Upper lobe of right lung (tissue), 1 donor: ENCODE measurements at regions not wholly inside any gene's neighbourhood (a gene's known extent, or its start where the extent isn't known, plus 50 kb on each side); places are given as distances from the start of the nearest gene placed in this dataset.
"Not testable (repeated sequence)": the region's sequence is repeated elsewhere in the genome, so short reads cannot be mapped to it uniquely, and the experiment has no call there.

Experiments used
- ATAC-seq: fragments of 200-7000 bp; cut with Tn5 transposase; one replicate; pipeline ENCODE4 v1.9.1; 2020; ENCODE audit warnings: mild to moderate bottlenecking, moderate library complexity
- DNase-seq: peaks from one replicate; pipeline ENCODE4 v3.0.0-alpha.2; 2020
- H3K27ac ChIP-seq: fragments of 200-600 bp; one replicate; pipeline ENCODE4 v1.8.0; 2022
- H3K27me3 ChIP-seq: fragments of 200-600 bp; one replicate; pipeline ENCODE4 v1.8.0; 2022; ENCODE audit warnings: mild to moderate bottlenecking
- H3K36me3 ChIP-seq: fragments of 200-600 bp; one replicate; pipeline ENCODE4 v1.8.0; 2022
- H3K4me1 ChIP-seq: fragments of 200-600 bp; one replicate; pipeline ENCODE4 v1.8.0; 2022
- H3K4me3 ChIP-seq: fragments of 200-600 bp; one replicate; pipeline ENCODE4 v1.8.0; 2022; ENCODE audit warnings: mild to moderate bottlenecking
- H3K9me3 ChIP-seq: fragments of 200-600 bp; one replicate; pipeline ENCODE4 v1.8.0; 2022
- intact Hi-C: fragments of 100-400 bp; cut with DNase I; formaldehyde crosslinking; loops from one replicate; pipeline ENCODE4 v1.11.0; 2022
- TF ChIP-seq, protein P1 (sequence below): fragments of 200-600 bp; IDR thresholded peaks from one replicate; pipeline ENCODE4 v1.8.0; 2022; ENCODE audit warnings: antibody characterized with exemption
- donor health status: DM: no; HTN: yes; CAD: no; lungs with severe emphysema.

DNA sequence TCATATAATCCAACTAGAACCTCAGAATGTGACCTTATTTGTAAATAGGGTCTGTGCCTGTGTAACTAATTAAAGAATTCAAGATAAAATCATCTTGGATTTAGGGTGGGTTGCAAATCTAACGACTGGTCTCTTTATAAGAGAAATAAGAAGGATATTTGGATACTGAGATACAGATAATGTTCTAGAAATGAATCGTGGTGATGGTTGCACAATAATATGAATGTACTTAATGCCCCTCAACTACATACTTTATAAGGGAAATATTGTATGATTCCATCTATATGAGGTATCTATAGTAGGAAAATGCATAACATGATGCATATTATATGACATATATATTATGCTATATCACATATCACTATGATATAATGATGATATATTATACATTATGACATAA lies 265.7 kb downstream of the SEMA3D start:
- H3K27me3 ChIP-seq: no peaks in the 10 kb centered on the region
- DNase-seq (no peak), ATAC-seq (no peak)
- no peaks in the 10 kb centered on the region for H3K36me3 ChIP-seq
- H3K4me3 ChIP-seq: no peak overlapping the region
- no peaks in the 10 kb centered on the region for H3K4me1 ChIP-seq
- no peaks in the 10 kb centered on the region for H3K9me3 ChIP-seq
- TF ChIP-seq, protein P1, sequence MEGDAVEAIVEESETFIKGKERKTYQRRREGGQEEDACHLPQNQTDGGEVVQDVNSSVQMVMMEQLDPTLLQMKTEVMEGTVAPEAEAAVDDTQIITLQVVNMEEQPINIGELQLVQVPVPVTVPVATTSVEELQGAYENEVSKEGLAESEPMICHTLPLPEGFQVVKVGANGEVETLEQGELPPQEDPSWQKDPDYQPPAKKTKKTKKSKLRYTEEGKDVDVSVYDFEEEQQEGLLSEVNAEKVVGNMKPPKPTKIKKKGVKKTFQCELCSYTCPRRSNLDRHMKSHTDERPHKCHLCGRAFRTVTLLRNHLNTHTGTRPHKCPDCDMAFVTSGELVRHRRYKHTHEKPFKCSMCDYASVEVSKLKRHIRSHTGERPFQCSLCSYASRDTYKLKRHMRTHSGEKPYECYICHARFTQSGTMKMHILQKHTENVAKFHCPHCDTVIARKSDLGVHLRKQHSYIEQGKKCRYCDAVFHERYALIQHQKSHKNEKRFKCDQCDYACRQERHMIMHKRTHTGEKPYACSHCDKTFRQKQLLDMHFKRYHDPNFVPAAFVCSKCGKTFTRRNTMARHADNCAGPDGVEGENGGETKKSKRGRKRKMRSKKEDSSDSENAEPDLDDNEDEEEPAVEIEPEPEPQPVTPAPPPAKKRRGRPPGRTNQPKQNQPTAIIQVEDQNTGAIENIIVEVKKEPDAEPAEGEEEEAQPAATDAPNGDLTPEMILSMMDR: no peak
- H3K27ac ChIP-seq: no peak overlapping the region
- intact Hi-C loops: no loop called here

DNA sequence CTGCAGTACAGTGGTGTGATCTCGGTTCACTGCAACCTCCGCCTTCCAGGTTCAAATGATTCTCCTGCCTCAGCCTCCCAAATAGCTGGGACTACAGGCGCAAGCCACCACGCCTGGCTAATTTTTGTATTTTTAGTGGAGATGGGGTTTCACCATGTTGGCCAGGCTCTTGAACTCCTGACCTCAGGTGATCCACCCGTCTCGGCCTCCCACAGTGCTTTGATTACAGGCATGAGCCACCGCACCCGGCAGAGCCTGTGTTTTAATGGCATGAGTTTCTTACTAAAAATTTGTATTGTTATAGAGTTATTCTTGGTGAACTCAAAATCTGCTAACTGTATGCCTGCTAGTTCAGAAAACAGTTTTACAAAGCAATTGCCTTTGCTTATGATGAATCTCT lies 269.9 kb downstream of the SEMA3D start:
- H3K9me3 ChIP-seq, H3K4me1 ChIP-seq, H3K27ac ChIP-seq, H3K27me3 ChIP-seq, H3K36me3 ChIP-seq, DNase-seq, H3K4me3 ChIP-seq, ATAC-seq, intact Hi-C loops: not testable (repeated sequence)

DNA sequence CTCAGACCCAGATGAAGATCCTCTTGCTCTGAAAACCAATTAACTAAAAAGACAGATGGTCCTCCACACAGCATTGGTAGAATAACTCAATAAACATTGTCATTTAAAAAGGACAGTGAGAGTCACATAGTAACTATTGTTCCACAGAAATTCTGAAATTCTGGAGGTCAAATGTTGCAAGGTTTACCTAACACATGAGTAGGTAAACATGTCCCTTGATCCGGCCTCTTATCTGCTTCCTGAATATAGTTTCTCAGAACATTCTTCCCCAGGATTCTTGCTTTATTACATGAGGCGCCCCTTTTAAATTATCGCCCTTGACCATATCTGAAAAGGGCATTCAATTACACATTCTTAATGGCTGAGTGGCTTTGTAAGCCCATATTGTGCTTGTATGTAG lies 270.7 kb downstream of the SEMA3D start:
- Histone ChIP-seq H3K36me3 (no peaks in the 10 kb centered on the region), H3K4me1 (no peaks in the 10 kb centered on the region), H3K27ac (no peak overlapping the region), H3K9me3 (no peaks in the 10 kb centered on the region), H3K27me3 (no peaks in the 10 kb centered on the region), H3K4me3 (no peak overlapping the region)
- DNase-seq: no peak
- intact Hi-C loops: no loop called here
- no peak for ATAC-seq
- TF ChIP-seq, protein P1: no peak

DNA sequence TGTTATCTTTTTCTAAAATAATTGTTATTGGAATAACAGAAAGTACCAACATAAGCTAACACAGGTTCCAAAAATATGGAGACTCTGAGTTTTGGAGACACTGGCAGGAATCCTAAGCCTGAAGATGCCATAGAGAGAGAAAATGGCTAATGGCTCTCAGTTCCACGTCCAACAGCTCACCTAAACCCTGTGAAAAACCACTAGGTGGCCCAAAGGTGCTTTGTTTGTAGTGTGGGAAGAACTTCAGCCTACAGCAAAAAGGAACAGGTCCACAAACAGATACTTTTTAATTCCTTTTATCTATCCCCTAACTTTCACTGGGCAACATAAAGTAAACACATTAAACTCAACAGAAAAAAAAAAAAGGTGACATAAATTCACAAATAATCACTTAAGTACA lies 272.3 kb downstream of the SEMA3D start:
- Histone ChIP-seq H3K27ac (no peak overlapping the region), H3K4me1 (no peaks in the 10 kb centered on the region), H3K4me3 (no peak overlapping the region), H3K27me3 (no peaks in the 10 kb centered on the region), H3K9me3 (no peaks in the 10 kb centered on the region), H3K36me3 (no peaks in the 10 kb centered on the region)
- DNase-seq (no peak), ATAC-seq (no peak)
- intact Hi-C loops: no loop called here
- TF ChIP-seq, protein P1: no peak

DNA sequence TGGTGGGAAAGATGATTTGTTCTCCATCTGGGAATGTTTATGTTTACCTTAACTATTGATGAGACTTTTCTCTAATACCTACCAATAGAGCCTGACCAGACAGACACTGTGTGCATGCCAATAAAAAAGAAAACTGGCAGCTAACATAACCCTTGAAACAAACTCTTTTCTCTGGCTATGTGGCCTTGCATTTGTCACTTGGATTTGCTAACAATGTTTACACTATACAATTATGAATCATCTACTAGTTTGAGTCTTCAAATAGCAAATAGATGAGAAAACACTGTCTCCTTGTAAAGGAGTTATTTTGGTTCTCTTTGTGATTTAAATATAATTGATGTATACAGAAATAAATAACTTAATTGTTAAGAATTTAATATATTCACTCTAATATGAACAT lies 273.1 kb downstream of the SEMA3D start:
- ATAC-seq (no peak), DNase-seq (no peak)
- H3K4me3 ChIP-seq: no peak overlapping the region
- intact Hi-C loops: no loop called here
- H3K27me3 ChIP-seq: no peaks in the 10 kb centered on the region
- TF ChIP-seq, protein P1: no peak
- no peaks in the 10 kb centered on the region for H3K9me3 ChIP-seq
- no peak overlapping the region for H3K27ac ChIP-seq
- H3K36me3 ChIP-seq: no peaks in the 10 kb centered on the region
- no peaks in the 10 kb centered on the region for H3K4me1 ChIP-seq

DNA sequence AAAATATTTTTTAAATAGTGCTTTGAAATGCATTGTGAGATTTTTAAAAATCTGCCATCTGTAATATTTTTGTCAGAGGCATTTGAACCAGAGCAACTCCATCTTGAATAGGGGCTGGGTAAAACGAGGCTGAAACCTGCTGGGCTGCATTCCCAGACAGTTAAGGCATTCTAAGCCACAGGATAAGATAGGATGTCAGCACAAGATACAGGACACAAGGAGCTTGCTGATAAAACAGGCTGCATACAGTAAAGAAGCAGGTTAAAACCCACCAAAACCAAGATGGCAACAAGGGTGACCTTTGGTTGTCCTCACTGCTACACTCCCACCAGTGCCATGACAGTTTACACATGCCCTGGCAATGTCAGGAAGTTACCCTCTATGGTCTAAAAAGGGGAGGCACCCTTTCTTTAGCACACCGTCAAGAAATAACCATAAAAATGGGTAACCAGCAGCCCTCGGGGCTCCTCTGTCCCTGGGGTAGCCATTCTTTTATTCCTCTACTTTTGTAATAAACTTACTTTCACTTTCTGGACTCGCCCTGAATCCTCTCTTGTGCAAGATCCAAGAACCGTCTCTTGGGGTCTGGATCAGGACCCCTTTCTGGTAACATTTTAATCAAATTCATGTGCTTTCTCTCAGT lies 273.7 kb downstream of the SEMA3D start:
- DNase-seq (no peak), ATAC-seq (no peak)
- TF ChIP-seq, protein P1: no peak
- Histone ChIP-seq H3K27me3 (no peaks in the 10 kb centered on the region), H3K4me3 (no peak overlapping the region), H3K4me1 (no peaks in the 10 kb centered on the region), H3K36me3 (no peaks in the 10 kb centered on the region), H3K9me3 (no peaks in the 10 kb centered on the region), H3K27ac (no peak overlapping the region)
- intact Hi-C loops: no loop called here
